Brain microvascular endothelial cell (primary cell): ENCODE measurements at regions not wholly inside any gene's neighbourhood (a gene's known extent, or its start where the extent isn't known, plus 50 kb on each side); places are given as distances from the start of the nearest gene placed in this dataset.
A peak's percentile ranks its signal among the peaks of the same experiment; 100 is the strongest.
"Not testable (repeated sequence)": the region's sequence is repeated elsewhere in the genome, so short reads cannot be mapped to it uniquely, and the experiment has no call there.

Experiments used
- DNase-seq: peaks from one replicate; pipeline ENCODE4 v3.0.0-alpha.2; 2020
- H3K27ac ChIP-seq: fragments of 250-450 bp; sonication (Bioruptor Pico); 2 replicates; pipeline ENCODE4 v1.5.1; 2020; ENCODE audit warnings: mild to moderate bottlenecking, moderate library complexity
- H3K27me3 ChIP-seq: fragments of 250-450 bp; sonication (Bioruptor Pico); replicated peaks from 2 replicates; pipeline ENCODE4 v1.5.1; 2020; ENCODE audit warnings: mild to moderate bottlenecking
- H3K36me3 ChIP-seq: fragments of 250-450 bp; sonication (Bioruptor Pico); replicated peaks from 2 replicates; pipeline ENCODE4 v1.5.1; 2020; ENCODE audit warnings: mild to moderate bottlenecking
- H3K4me3 ChIP-seq: 2 replicates; pipeline ENCODE4 v1.5.1; 2011; ENCODE audit warnings: low read depth, mild to moderate bottlenecking, control low read depth, low read length, moderate library complexity
- in situ Hi-C: cut with HindIII; loops from 2 replicates; pipeline ENCODE4 v1.10.0; 2017; ENCODE audit warnings: low sequenced_read_pairs, low pct_ligation_motif_present
- TF ChIP-seq, protein P1 (sequence below): IDR thresholded peaks from 2 replicates; pipeline ENCODE4 v1.5.1; 2011; ENCODE audit warnings: low read depth, mild to moderate bottlenecking, moderate library complexity, low read length, control low read depth, inconsistent platforms; ENCODE audit errors: missing control alignments

DNA sequence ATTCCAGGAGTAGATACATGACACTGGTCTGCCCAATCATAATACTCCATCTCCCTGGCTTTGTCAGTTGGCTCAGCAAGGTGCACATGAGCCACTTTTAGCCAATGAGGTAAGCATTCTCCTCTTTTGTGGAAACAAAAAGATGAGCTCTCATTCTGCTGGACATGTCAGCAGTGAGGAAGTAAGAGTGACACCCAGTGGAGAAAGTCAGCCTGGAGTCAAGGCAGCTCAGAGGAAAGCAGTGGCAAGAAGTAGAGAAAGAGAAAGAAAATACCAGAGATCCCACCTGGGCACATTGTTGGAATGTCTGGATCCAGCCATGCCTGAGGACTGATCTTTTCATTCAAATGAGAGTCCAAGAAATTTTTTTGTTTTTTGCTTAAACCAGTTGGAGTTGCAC is 496.9 kb upstream of the C16orf82 start:
- no peak for DNase-seq
- Histone ChIP-seq H3K4me3 (no peak overlapping the region), H3K27me3 (no peaks in the 10 kb centered on the region), H3K27ac (no peak overlapping the region), H3K36me3 (no peaks in the 10 kb centered on the region)
- in situ Hi-C loops, result no loop called here
- TF ChIP-seq, protein P1, sequence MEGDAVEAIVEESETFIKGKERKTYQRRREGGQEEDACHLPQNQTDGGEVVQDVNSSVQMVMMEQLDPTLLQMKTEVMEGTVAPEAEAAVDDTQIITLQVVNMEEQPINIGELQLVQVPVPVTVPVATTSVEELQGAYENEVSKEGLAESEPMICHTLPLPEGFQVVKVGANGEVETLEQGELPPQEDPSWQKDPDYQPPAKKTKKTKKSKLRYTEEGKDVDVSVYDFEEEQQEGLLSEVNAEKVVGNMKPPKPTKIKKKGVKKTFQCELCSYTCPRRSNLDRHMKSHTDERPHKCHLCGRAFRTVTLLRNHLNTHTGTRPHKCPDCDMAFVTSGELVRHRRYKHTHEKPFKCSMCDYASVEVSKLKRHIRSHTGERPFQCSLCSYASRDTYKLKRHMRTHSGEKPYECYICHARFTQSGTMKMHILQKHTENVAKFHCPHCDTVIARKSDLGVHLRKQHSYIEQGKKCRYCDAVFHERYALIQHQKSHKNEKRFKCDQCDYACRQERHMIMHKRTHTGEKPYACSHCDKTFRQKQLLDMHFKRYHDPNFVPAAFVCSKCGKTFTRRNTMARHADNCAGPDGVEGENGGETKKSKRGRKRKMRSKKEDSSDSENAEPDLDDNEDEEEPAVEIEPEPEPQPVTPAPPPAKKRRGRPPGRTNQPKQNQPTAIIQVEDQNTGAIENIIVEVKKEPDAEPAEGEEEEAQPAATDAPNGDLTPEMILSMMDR, result no peak

DNA sequence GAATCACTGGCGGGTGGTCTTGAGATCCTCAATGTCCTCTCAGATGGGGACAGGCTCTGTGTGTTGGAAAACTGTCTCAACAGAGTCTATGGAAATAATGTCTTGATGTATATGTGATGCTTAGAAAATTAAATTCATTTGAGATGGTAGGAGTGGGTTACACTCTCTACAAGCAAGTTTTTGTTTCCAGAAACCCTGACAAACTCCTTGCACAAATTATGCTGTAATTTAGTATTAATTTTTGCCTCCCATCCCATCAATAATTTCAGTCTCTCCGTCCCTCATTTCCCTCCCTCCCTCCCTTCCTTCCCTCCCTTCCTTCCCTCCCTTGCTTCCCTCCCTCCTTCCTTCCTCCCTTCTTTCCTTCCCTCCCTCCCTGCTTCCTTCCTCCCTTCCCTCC is 488.0 kb upstream of the C16orf82 start:
- H3K36me3 ChIP-seq, result no peaks in the 10 kb centered on the region
- H3K4me3 ChIP-seq, result no peak overlapping the region
- no peak overlapping the region for H3K27ac ChIP-seq
- no peaks in the 10 kb centered on the region for H3K27me3 ChIP-seq
- TF ChIP-seq, protein P1, result no peak
- DNase-seq, result no peak
- in situ Hi-C loops, result no loop called here

DNA sequence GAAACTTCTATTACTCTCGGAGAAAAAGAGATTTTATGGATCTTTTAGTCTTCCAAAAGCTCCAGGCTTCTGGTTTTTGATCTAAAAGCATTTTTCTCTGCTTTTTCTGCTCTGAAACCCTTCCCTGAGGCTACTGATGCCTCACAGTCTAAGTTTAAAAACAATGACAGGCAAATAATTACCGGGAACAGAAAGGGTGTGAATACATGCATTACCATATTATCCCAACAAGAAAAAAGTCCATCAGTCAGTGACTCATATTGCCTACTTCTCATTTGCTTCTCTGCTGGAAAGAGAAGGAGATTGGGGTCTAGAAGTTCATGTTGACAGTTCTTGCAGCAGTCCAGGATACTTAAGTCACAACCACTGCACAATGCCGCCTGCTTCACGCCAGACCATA is 482.9 kb upstream of the C16orf82 start:
- TF ChIP-seq, protein P1, result no peak

DNA sequence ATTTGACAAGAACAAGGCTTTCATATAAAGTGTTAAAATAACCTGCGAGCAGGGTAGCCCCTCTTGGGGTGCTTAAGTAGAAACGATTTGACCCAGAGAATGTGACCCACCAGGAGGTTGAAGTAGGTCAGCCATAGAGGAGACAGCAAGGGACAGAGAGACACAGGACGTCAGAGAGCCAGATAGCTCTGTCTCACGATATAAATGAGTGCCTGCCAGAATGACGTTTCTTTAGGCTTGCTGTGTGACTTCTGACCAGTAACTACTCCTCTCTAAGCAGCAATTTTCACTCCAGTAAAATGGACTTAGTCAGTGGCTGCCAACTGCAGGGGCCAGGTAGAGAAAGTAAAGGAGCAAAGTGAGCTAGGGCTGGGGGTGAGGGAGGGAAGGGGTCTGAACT is 473.0 kb upstream of the C16orf82 start:
- TF ChIP-seq, protein P1, result no peak
- no peak overlapping the region for H3K4me3 ChIP-seq
- no peaks in the 10 kb centered on the region for H3K27me3 ChIP-seq
- H3K27ac ChIP-seq, result no peak overlapping the region
- in situ Hi-C loops, result no loop called here
- H3K36me3 ChIP-seq, result no peaks in the 10 kb centered on the region
- DNase-seq, result no peak

More for the DNA sequence above, 482.9 kb upstream of the C16orf82 start:
- H3K36me3 ChIP-seq, result no peaks in the 10 kb centered on the region
- no peak overlapping the region for H3K4me3 ChIP-seq
- DNase-seq, result no peak
- in situ Hi-C loops, result no loop called here
- no peaks in the 10 kb centered on the region for H3K27me3 ChIP-seq
- no peak overlapping the region for H3K27ac ChIP-seq

DNA sequence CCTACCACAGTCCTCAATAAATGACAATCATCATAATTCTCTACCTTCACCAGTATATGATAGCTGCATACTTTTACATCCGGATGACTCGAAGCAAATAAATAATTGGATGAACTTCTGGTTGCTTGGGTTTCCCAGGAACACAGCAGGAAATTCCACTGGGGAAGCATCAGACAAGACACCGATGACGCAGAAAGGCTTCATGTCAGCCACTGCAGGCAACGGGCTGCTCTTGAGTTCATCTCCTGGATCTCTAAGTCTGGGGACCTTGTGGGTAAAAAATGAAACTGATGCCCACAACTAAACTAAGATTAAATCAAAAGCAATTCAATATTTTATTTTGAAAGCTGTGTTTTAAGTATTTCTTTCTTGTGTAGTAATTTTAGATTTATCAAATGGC is 472.1 kb upstream of the C16orf82 start:
- Histone ChIP-seq H3K27me3 (no peaks in the 10 kb centered on the region), H3K27ac (no peak overlapping the region), H3K36me3 (no peaks in the 10 kb centered on the region), H3K4me3 (no peak overlapping the region)
- peak; percentile 58 for DNase-seq
- TF ChIP-seq, protein P1, result no peak
- in situ Hi-C loops, result no loop called here

DNA sequence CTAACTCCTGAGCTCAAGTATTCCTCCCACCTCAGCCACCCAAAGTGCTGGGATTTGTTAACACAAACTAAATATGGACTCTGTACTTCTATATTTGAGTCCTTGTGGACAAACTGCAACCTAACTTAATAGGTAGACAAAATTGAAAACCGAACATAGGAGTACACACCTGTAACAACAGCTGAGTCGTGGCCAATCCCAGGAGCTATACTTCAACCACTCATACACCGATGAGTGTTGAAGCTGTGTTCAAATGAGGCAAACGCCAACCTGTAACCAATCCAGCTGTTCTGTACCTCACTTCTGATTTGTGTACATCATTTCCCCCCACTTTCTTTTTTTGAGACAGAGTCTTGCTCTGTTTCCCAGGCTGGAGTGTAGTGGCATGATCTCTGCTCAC is 471.5 kb upstream of the C16orf82 start:
- H3K27ac ChIP-seq, result no peak overlapping the region
- no peak overlapping the region for H3K4me3 ChIP-seq
- H3K27me3 ChIP-seq, result no peaks in the 10 kb centered on the region
- TF ChIP-seq, protein P1, result no peak
- in situ Hi-C loops, result no loop called here
- DNase-seq, result no peak
- no peaks in the 10 kb centered on the region for H3K36me3 ChIP-seq

DNA sequence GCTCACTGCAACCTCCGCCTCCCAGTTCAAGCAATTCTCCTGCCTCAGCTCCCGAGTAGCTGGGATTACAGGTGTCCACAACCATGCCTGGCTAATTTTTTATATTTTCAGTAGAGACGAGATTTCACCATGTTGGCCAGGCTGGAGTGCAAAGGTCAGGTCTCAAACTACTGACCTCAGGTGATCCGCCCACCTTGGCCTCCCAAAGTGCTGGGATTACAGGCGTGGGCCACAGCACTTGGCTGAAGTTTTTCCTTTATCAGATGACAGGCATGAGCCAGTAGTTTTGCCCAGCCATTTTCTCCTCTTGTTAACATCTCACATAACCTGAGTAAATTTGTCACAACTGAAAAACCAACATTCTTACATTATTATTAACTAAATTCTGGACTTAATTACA is 470.7 kb upstream of the C16orf82 start:
- in situ Hi-C loops, H3K27me3 ChIP-seq, H3K4me3 ChIP-seq, H3K36me3 ChIP-seq, H3K27ac ChIP-seq, DNase-seq: not testable (repeated sequence)
